ENCODE measurements at regions not wholly inside any gene's neighbourhood (a gene's known extent, or its start where the extent isn't known, plus 50 kb on each side); places are given as distances from the start of the nearest gene placed in this dataset.

DNA sequence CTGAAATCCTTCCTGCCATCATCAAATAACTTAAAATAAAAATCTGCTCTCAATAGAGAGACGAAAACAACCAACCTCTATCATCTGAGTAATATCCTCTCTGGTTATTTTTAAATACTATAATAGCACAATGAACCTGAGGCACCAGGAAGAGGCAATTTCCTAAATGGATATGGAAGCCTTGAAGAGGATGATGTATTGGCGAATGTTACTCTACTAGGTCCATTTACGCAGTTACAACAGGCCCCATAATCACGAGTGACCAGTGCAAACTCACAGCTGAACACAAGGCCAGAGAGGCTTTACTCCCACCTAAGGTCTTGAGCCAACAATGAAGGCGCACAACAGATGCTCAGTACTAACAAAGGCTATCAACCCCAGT is 678.8 kb upstream of the NR3C2 start:
- H3K9me3 Mint-ChIP-seq (ENCODE audit: insufficient read depth), result no peaks in the 10 kb centered on the region

DNA sequence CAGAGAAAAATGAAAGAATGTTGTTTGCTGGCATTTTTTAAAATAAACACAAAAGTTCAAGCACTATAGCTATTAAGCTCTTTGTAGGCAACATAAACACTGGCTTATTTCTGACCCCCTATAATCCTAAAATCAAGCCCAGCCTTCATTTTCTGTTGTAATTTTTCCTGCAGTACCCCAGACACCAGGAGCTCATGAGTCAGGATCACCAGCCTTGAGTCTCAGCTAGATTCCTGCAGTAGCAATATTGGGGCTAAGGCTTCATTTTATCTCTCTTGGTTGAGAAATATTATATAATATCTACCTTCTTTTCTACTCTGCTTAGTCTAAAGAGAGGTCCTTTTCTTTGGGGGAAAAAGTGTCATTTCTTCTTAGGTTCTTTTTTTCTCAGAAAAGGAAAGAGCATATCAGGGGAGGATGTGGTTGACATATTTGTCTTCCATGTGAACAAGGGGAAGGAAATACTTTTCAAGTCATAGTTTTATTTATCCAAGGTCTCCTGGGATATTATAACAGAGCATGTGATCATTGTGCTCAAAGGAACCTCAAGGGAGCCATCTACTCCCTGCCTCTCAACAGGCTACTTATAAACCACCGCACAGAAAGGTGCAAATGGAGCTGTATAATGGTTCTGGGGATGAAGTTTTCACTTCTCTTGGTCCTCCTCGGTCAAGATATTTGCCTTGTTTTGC is 678.3 kb upstream of the NR3C2 start:
- Histone ChIP-seq H3K4me1 (ENCODE audit: control insufficient read depth in 2 of 2, insufficient read depth in 2 of 2, low read length in 2 of 2) (no peaks in the 10 kb centered on the region), H3K36me3 (replicated peaks in 1 of 2; ENCODE audit: control extremely low read depth in 1 of 2, control insufficient read depth in 1 of 2, extremely low read depth in 1 of 2, insufficient read depth in 2 of 2, low read length in 1 of 2) (no peaks in the 10 kb centered on the region), H3K27me3 (replicated peaks in 1 of 4; ENCODE audit: control extremely low read depth in 1 of 4, control insufficient read depth in 3 of 4, insufficient read depth in 4 of 4, low read length in 3 of 4) (no peaks in the 10 kb centered on the region), H3K27ac (ENCODE audit: low read length in 2 of 2) (no peak overlapping the region), H4K20me1 (ENCODE audit: control insufficient read depth, insufficient read depth, low read length, poor library complexity, severe bottlenecking) (no peaks in the 10 kb centered on the region), H3K9ac (ENCODE audit: low read length) (no peak overlapping the region), H3K4me2 (replicated peaks; ENCODE audit: low read depth, low read length, poor library complexity, severe bottlenecking) (no peak overlapping the region), H3K9me3 (ENCODE audit: control extremely low read depth in 1 of 3, control insufficient read depth in 2 of 3, insufficient read depth in 1 of 3, low read length in 2 of 3) (no peaks in the 10 kb centered on the region), H3K79me2 (ENCODE audit: control insufficient read depth, insufficient read depth, low read length) (no peaks in the 10 kb centered on the region), H2AFZ (ENCODE audit: insufficient read depth, low read depth, low read length, poor library complexity, severe bottlenecking) (no peak overlapping the region), H3K4me3 (ENCODE audit: control extremely low read depth in 1 of 5, extremely low read depth in 1 of 5, insufficient read depth in 1 of 5, low read depth in 2 of 5, low read length in 4 of 5) (no peak overlapping the region)
- intact Hi-C loops (cut with micrococcal nuclease), result no loop called here
- no peaks in the 10 kb centered on the region for H3K4me1 Mint-ChIP-seq
- H3K9me3 Mint-ChIP-seq (ENCODE audit: insufficient read depth), result no peaks in the 10 kb centered on the region
- no peaks in the 10 kb centered on the region for H3K27me3 Mint-ChIP-seq
- CTCF ChIA-PET, result no interaction called here
- TF ChIP-seq EZH2 (IDR thresholded peaks at IDR 0.05; ENCODE audit: borderline replicate concordance, insufficient read depth, low read depth, low read length, poor library complexity, severe bottlenecking), result no peak
- POLR2A ChIA-PET, result no interaction called here
- no peak overlapping the region for H3K27ac Mint-ChIP-seq
- no CpG with 5 or more reads among the region's 2 CpGs for WGBS (ENCODE audit: insufficient coverage)
- DNase-seq, result no peak
- ATAC-seq (ENCODE audit: low read depth), result no peak
- no peak overlapping the region for H3K4me3 Mint-ChIP-seq

More for the DNA sequence above, 678.8 kb upstream of the NR3C2 start:
- no peak overlapping the region for H3K27ac Mint-ChIP-seq
- no peaks in the 10 kb centered on the region for H3K9me3 ChIP-seq (ENCODE audit: control extremely low read depth in 1 of 3, control insufficient read depth in 2 of 3, insufficient read depth in 1 of 3, low read length in 2 of 3)
- H3K36me3 ChIP-seq (replicated peaks in 1 of 2; ENCODE audit: control extremely low read depth in 1 of 2, control insufficient read depth in 1 of 2, extremely low read depth in 1 of 2, insufficient read depth in 2 of 2, low read length in 1 of 2), result no peaks in the 10 kb centered on the region
- DNase-seq, result no peak
- H3K4me3 ChIP-seq (ENCODE audit: control extremely low read depth in 1 of 5, extremely low read depth in 1 of 5, insufficient read depth in 1 of 5, low read depth in 2 of 5, low read length in 4 of 5), result no peak overlapping the region
- H3K27me3 Mint-ChIP-seq, result no peaks in the 10 kb centered on the region
- intact Hi-C loops (cut with micrococcal nuclease), result no loop called here
- H3K4me1 Mint-ChIP-seq, result no peaks in the 10 kb centered on the region
- no peaks in the 10 kb centered on the region for H3K4me1 ChIP-seq (ENCODE audit: control insufficient read depth in 2 of 2, insufficient read depth in 2 of 2, low read length in 2 of 2)
- no peak overlapping the region for H3K4me2 ChIP-seq (replicated peaks; ENCODE audit: low read depth, low read length, poor library complexity, severe bottlenecking)
- H3K9ac ChIP-seq (ENCODE audit: low read length), result no peak overlapping the region
- no peak for ATAC-seq (ENCODE audit: low read depth)
- TF ChIP-seq CTCF (IDR thresholded peaks at IDR 0.05), result no peak
- no peak for TF ChIP-seq EZH2 (IDR thresholded peaks at IDR 0.05; ENCODE audit: borderline replicate concordance, insufficient read depth, low read depth, low read length, poor library complexity, severe bottlenecking)
- H4K20me1 ChIP-seq (ENCODE audit: control insufficient read depth, insufficient read depth, low read length, poor library complexity, severe bottlenecking), result no peaks in the 10 kb centered on the region
- no peak overlapping the region for H3K4me3 Mint-ChIP-seq
- no peaks in the 10 kb centered on the region for H3K27me3 ChIP-seq (replicated peaks in 1 of 4; ENCODE audit: control extremely low read depth in 1 of 4, control insufficient read depth in 3 of 4, insufficient read depth in 4 of 4, low read length in 3 of 4)
- WGBS (ENCODE audit: insufficient coverage), result 82% methylated on average over 3 of the region's 5 CpGs
- POLR2A ChIA-PET, result no interaction called here
- H2AFZ ChIP-seq (ENCODE audit: insufficient read depth, low read depth, low read length, poor library complexity, severe bottlenecking), result no peak overlapping the region
- CTCF ChIA-PET, result no interaction called here
- no peak overlapping the region for H3K27ac ChIP-seq (ENCODE audit: low read length in 2 of 2)
- no peaks in the 10 kb centered on the region for H3K79me2 ChIP-seq (ENCODE audit: control insufficient read depth, insufficient read depth, low read length)

Measured in B cell (primary cell).